ENCODE measurements at regions not wholly inside any gene's neighbourhood (a gene's known extent, or its start where the extent isn't known, plus 50 kb on each side); places are given as distances from the start of the nearest gene placed in this dataset.

DNA sequence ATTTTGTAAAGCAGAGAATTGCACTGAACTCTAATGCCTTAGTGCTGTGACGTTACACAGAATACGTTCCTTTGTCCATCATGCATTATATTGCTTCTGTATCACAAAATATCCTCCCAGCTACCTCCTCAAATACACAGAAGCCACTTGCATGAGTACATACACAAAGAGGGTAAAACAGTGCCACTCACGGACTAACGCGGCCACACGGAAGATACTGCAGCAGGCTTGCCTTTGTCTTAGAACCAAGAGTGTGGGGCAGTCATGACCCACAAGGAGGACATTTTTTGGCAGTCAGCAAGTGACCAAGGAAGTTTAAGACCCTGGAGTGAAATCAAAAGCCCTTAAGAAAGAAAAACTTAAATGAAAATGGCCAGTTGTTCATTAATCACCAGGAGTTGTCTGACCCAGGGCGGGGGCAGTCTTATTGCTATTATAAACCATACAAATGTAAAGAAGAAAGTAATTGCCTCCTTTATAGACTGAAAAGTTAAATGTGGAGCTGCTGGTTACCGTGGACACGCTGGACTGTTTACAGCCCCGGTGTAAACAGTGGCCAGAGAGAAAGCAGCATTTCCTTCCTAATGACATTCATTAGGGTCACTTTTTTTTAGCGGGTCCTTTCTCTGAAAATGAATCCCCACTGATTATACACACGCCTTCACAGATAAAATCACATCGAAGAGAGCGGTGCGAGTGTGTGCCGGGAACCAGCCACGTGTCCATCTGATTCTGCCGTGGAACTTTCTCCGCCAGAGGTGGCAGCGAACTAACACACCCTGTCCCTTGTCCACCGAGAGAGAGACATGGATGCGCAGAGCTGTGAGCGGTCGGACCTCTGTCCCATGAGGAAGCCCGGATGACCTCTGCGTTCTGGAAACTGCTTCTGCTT, 66.8 kb downstream of the SOX1 start:
- TF ChIP-seq, protein P1, sequence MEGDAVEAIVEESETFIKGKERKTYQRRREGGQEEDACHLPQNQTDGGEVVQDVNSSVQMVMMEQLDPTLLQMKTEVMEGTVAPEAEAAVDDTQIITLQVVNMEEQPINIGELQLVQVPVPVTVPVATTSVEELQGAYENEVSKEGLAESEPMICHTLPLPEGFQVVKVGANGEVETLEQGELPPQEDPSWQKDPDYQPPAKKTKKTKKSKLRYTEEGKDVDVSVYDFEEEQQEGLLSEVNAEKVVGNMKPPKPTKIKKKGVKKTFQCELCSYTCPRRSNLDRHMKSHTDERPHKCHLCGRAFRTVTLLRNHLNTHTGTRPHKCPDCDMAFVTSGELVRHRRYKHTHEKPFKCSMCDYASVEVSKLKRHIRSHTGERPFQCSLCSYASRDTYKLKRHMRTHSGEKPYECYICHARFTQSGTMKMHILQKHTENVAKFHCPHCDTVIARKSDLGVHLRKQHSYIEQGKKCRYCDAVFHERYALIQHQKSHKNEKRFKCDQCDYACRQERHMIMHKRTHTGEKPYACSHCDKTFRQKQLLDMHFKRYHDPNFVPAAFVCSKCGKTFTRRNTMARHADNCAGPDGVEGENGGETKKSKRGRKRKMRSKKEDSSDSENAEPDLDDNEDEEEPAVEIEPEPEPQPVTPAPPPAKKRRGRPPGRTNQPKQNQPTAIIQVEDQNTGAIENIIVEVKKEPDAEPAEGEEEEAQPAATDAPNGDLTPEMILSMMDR (IDR thresholded peaks at IDR 0.05), result no peak
- Histone ChIP-seq H3K79me2 (ENCODE audit: insufficient read depth, low read length) (no peaks in the 10 kb centered on the region), H3K36me3 (replicated peaks in 1 of 2; ENCODE audit: control insufficient read depth in 1 of 2, insufficient read depth in 2 of 2, low read length in 2 of 2) (no peaks in the 10 kb centered on the region), H3K9ac (ENCODE audit: insufficient read depth, low read length, poor library complexity, severe bottlenecking) (no peak overlapping the region), H3K27ac (ENCODE audit: low read depth in 1 of 2, low read length in 2 of 2) (no peak overlapping the region), H3K4me2 (replicated peaks; ENCODE audit: extremely low read depth, low read length, poor library complexity, severe bottlenecking) (no peak overlapping the region), H4K20me1 (ENCODE audit: insufficient read depth, low read length) (no peaks in the 10 kb centered on the region), H3K4me1 (ENCODE audit: control insufficient read depth in 1 of 2, insufficient read depth in 2 of 2, low read length in 2 of 2) (no peaks in the 10 kb centered on the region), H3K4me3 (replicated peaks in 1 of 3; ENCODE audit: low read depth in 2 of 3, low read length in 3 of 3) (no peak overlapping the region), H3K27me3 (ENCODE audit: control insufficient read depth in 2 of 2, insufficient read depth in 2 of 2, low read length in 2 of 2) (no peaks in the 10 kb centered on the region), H2AFZ (ENCODE audit: insufficient read depth, low read depth, low read length, poor library complexity, severe bottlenecking) (no peak overlapping the region), H3K9me3 (replicated peaks in 1 of 2; ENCODE audit: control insufficient read depth in 1 of 2, insufficient read depth in 1 of 2, low read length in 2 of 2) (no peaks in the 10 kb centered on the region)
- WGBS (ENCODE audit: insufficient coverage), result 80% methylated on average over 22 of the region's 26 CpGs
- intact Hi-C loops (cut with micrococcal nuclease), result no loop called here
- Mint-ChIP-seq H3K9me3 (peaks cover 0 to 2% (median 0%) of the 10 kb centered on the region in 7 donors), H3K4me3 (no peak overlapping the region), H3K4me1 (no peaks in the 10 kb centered on the region), H3K27me3 (ENCODE audit: low read depth in 3 of 3) (peaks cover 1 to 8% (median 2%) of the 10 kb centered on the region in 3 donors), H3K27ac (no peak overlapping the region), H3K36me3 (no peaks in the 10 kb centered on the region)
- no peak for DNase-seq

- Mint-ChIP-seq H3K4me1 (no peaks in the 10 kb centered on the region), H3K9me3 (peaks cover 0 to 2% (median 0%) of the 10 kb centered on the region in 7 donors), H3K27ac (no peak overlapping the region), H3K36me3 (no peaks in the 10 kb centered on the region), H3K27me3 (ENCODE audit: low read depth in 3 of 3) (peaks cover 1 to 8% (median 2%) of the 10 kb centered on the region in 3 donors), H3K4me3 (no peak overlapping the region)
- Histone ChIP-seq H2AFZ (ENCODE audit: insufficient read depth, low read depth, low read length, poor library complexity, severe bottlenecking) (no peak overlapping the region), H3K79me2 (ENCODE audit: insufficient read depth, low read length) (no peaks in the 10 kb centered on the region), H4K20me1 (ENCODE audit: insufficient read depth, low read length) (no peaks in the 10 kb centered on the region), H3K27ac (ENCODE audit: low read depth in 1 of 2, low read length in 2 of 2) (no peak overlapping the region), H3K9me3 (replicated peaks in 1 of 2; ENCODE audit: control insufficient read depth in 1 of 2, insufficient read depth in 1 of 2, low read length in 2 of 2) (no peaks in the 10 kb centered on the region), H3K27me3 (ENCODE audit: control insufficient read depth in 2 of 2, insufficient read depth in 2 of 2, low read length in 2 of 2) (peaks cover 0 to 2% of the 10 kb centered on the region in 2 donors), H3K4me1 (ENCODE audit: control insufficient read depth in 1 of 2, insufficient read depth in 2 of 2, low read length in 2 of 2) (no peaks in the 10 kb centered on the region), H3K36me3 (replicated peaks in 1 of 2; ENCODE audit: control insufficient read depth in 1 of 2, insufficient read depth in 2 of 2, low read length in 2 of 2) (no peaks in the 10 kb centered on the region), H3K4me2 (replicated peaks; ENCODE audit: extremely low read depth, low read length, poor library complexity, severe bottlenecking) (no peak overlapping the region), H3K9ac (ENCODE audit: insufficient read depth, low read length, poor library complexity, severe bottlenecking) (no peak overlapping the region), H3K4me3 (replicated peaks in 1 of 3; ENCODE audit: low read depth in 2 of 3, low read length in 3 of 3) (no peak overlapping the region)
- 83% methylated on average over 11 of the region's 17 CpGs for WGBS (ENCODE audit: insufficient coverage)
- TF ChIP-seq, protein P1 (IDR thresholded peaks at IDR 0.05), result no peak
- DNase-seq, result no peak
- intact Hi-C loops (cut with micrococcal nuclease), result no loop called here
Measured at GRCh38 chr13:112134391-112135075, 67.6 kb downstream of the SOX1 start.
